ENCODE measurements at regions not wholly inside any gene's neighbourhood (a gene's known extent, or its start where the extent isn't known, plus 50 kb on each side); places are given as distances from the start of the nearest gene placed in this dataset.

- Histone ChIP-seq H3K4me3 (no peak overlapping the region), H3K9me3 (no peaks in the 10 kb centered on the region), H3K36me3 (no peaks in the 10 kb centered on the region), H3K4me1 (no peaks in the 10 kb centered on the region), H3K27me3 (no peaks in the 10 kb centered on the region), H3K27ac (no peak overlapping the region)
- intact Hi-C loops (cut with DNase I), result no loop called here
- no peak for ATAC-seq
- 83% methylated on average over 2 of the region's 5 CpGs for WGBS (ENCODE audit: insufficient coverage, low coverage, low lambda C conversion rate, missing lambda C conversion rate)
- no peak for DNase-seq
- TF ChIP-seq CTCF (IDR thresholded peaks at IDR 0.05) (no peak), POLR2A (IDR thresholded peaks at IDR 0.05) (no peak)
Observed at GRCh38 chr5:172579403-172579990, 61.6 kb upstream of the NEURL1B start.

- Histone ChIP-seq H3K9me3 (no peaks in the 10 kb centered on the region), H3K4me3 (no peak overlapping the region), H3K36me3 (no peaks in the 10 kb centered on the region), H3K27me3 (no peaks in the 10 kb centered on the region), H3K4me1 (no peaks in the 10 kb centered on the region), H3K27ac (no peak overlapping the region)
- WGBS (ENCODE audit: insufficient coverage, low coverage, low lambda C conversion rate, missing lambda C conversion rate), result 75% methylated on average over 7 of the region's 7 CpGs
- ATAC-seq (no peak), DNase-seq (no peak)
- TF ChIP-seq CTCF (IDR thresholded peaks at IDR 0.05), result no peak
- no peak for TF ChIP-seq POLR2A (IDR thresholded peaks at IDR 0.05)
- intact Hi-C loops (cut with DNase I), result no loop called here
Observed at GRCh38 chr5:172577267-172577909, 63.7 kb upstream of the NEURL1B start.

GRCh38 chr5:172575816-172576545 is 65.1 kb upstream of the NEURL1B start:
- Histone ChIP-seq H3K4me1 (no peaks in the 10 kb centered on the region), H3K27ac (no peak overlapping the region), H3K36me3 (no peaks in the 10 kb centered on the region), H3K4me3 (no peak overlapping the region), H3K9me3 (no peaks in the 10 kb centered on the region), H3K27me3 (no peaks in the 10 kb centered on the region)
- WGBS (ENCODE audit: insufficient coverage, low coverage, low lambda C conversion rate, missing lambda C conversion rate), result no CpG with 5 or more reads among the region's 10 CpGs
- ATAC-seq, result no peak
- no peak for TF ChIP-seq POLR2A (IDR thresholded peaks at IDR 0.05)
- no peak for TF ChIP-seq CTCF (IDR thresholded peaks at IDR 0.05)
- intact Hi-C loops (cut with DNase I), result no loop called here
- DNase-seq, result no peak

GRCh38 chr5:172575416-172575815 is 65.6 kb upstream of the NEURL1B start:
- no peak overlapping the region for H3K27ac ChIP-seq
- no peaks in the 10 kb centered on the region for H3K9me3 ChIP-seq
- H3K4me3 ChIP-seq, result no peak overlapping the region
- TF ChIP-seq POLR2A (IDR thresholded peaks at IDR 0.05), result no peak
- no peak for TF ChIP-seq CTCF (IDR thresholded peaks at IDR 0.05)
- intact Hi-C loops (cut with DNase I), result no loop called here
- H3K36me3 ChIP-seq, result no peaks in the 10 kb centered on the region
- WGBS (ENCODE audit: insufficient coverage, low coverage, low lambda C conversion rate, missing lambda C conversion rate), result no CpG with 5 or more reads among the region's 8 CpGs
- no peak for ATAC-seq
- DNase-seq, result no peak
- H3K4me1 ChIP-seq, result no peaks in the 10 kb centered on the region
- no peaks in the 10 kb centered on the region for H3K27me3 ChIP-seq

Data from right lobe of liver (tissue), 6 donors.